ENCODE measurements at regions not wholly inside any gene's neighbourhood (a gene's known extent, or its start where the extent isn't known, plus 50 kb on each side); places are given as distances from the start of the nearest gene placed in this dataset.

GRCh38 chr20:60253471-60253870 lies 295.2 kb downstream of the CDH26 start:
- TF ChIP-seq CTCF (IDR thresholded peaks at IDR 0.05), result no peak
- no peak for ATAC-seq
- Histone ChIP-seq H3K36me3 (ENCODE audit: insufficient read depth in 1 of 2, low read depth in 1 of 2) (no peaks in the 10 kb centered on the region), H3K4me3 (no peak overlapping the region), H3K27ac (no peak overlapping the region), H3K4me1 (no peaks in the 10 kb centered on the region), H3K27me3 (ENCODE audit: insufficient read depth in 3 of 3, low read length in 2 of 3) (no peaks in the 10 kb centered on the region), H3K9me3 (no peaks in the 10 kb centered on the region)
- intact Hi-C loops (cut with DNase I), result no loop called here
- no peak for DNase-seq
- WGBS, 3 donors, result 79 to 94% (median 86%) methylated on average over 6 of the region's 6 CpGs

GRCh38 chr20:60254901-60255411 lies 296.7 kb downstream of the CDH26 start:
- Histone ChIP-seq H3K9me3 (no peaks in the 10 kb centered on the region), H3K27ac (no peak overlapping the region), H3K36me3 (ENCODE audit: insufficient read depth in 1 of 2, low read depth in 1 of 2) (no peaks in the 10 kb centered on the region), H3K27me3 (ENCODE audit: insufficient read depth in 3 of 3, low read length in 2 of 3) (no peaks in the 10 kb centered on the region), H3K4me3 (no peak overlapping the region), H3K4me1 (no peaks in the 10 kb centered on the region)
- no peak for TF ChIP-seq CTCF (IDR thresholded peaks at IDR 0.05)
- 16 to 46% (median 30%) methylated on average over 6 of the region's 6 CpGs for WGBS, 3 donors
- intact Hi-C loops (cut with DNase I), result no loop called here
- no peak for ATAC-seq
- no peak for DNase-seq

- DNase-seq (no peak), ATAC-seq (no peak)
- no peaks in the 10 kb centered on the region for H3K36me3 ChIP-seq (ENCODE audit: insufficient read depth in 1 of 2, low read depth in 1 of 2)
- no peak overlapping the region for H3K27ac ChIP-seq
- H3K4me3 ChIP-seq, result no peak overlapping the region
- H3K27me3 ChIP-seq (ENCODE audit: insufficient read depth in 3 of 3, low read length in 2 of 3), result no peaks in the 10 kb centered on the region
- no peaks in the 10 kb centered on the region for H3K9me3 ChIP-seq
- intact Hi-C loops (cut with DNase I), result no loop called here
- H3K4me1 ChIP-seq, result no peaks in the 10 kb centered on the region
- WGBS, 3 donors, result 51 to 61% (median 57%) methylated on average over 3 of the region's 3 CpGs
- no peak for TF ChIP-seq CTCF (IDR thresholded peaks at IDR 0.05)
Measured at GRCh38 chr20:60255415-60255814, 297.2 kb downstream of the CDH26 start.

GRCh38 chr20:60255866-60256265 lies 297.6 kb downstream of the CDH26 start:
- 74 to 82% (median 81%) methylated on average over 6 of the region's 6 CpGs for WGBS, 3 donors
- TF ChIP-seq CTCF (IDR thresholded peaks at IDR 0.05), result no peak
- intact Hi-C loops (cut with DNase I), result no loop called here
- no peak overlapping the region for H3K4me3 ChIP-seq
- ATAC-seq, result no peak
- no peaks in the 10 kb centered on the region for H3K9me3 ChIP-seq
- no peaks in the 10 kb centered on the region for H3K27me3 ChIP-seq (ENCODE audit: insufficient read depth in 3 of 3, low read length in 2 of 3)
- H3K36me3 ChIP-seq (ENCODE audit: insufficient read depth in 1 of 2, low read depth in 1 of 2), result no peaks in the 10 kb centered on the region
- DNase-seq, result no peak
- H3K27ac ChIP-seq, result no peak overlapping the region
- H3K4me1 ChIP-seq, result no peaks in the 10 kb centered on the region

GRCh38 chr20:60256811-60257210 lies 298.6 kb downstream of the CDH26 start:
- Histone ChIP-seq H3K27me3 (ENCODE audit: insufficient read depth in 3 of 3, low read length in 2 of 3) (no peaks in the 10 kb centered on the region), H3K9me3 (no peaks in the 10 kb centered on the region), H3K4me3 (no peak overlapping the region), H3K4me1 (no peaks in the 10 kb centered on the region), H3K27ac (no peak overlapping the region), H3K36me3 (ENCODE audit: insufficient read depth in 1 of 2, low read depth in 1 of 2) (no peaks in the 10 kb centered on the region)
- no peak for TF ChIP-seq CTCF (IDR thresholded peaks at IDR 0.05)
- intact Hi-C loops (cut with DNase I), result no loop called here
- ATAC-seq (no peak), DNase-seq (no peak)
- WGBS, 3 donors, result 80 to 89% (median 82%) methylated on average over 6 of the region's 6 CpGs
